ENCODE measurements at regions not wholly inside any gene's neighbourhood (a gene's known extent, or its start where the extent isn't known, plus 50 kb on each side); places are given as distances from the start of the nearest gene placed in this dataset.

GRCh38 chr2:75865702-75866101 lies 155.0 kb upstream of the GCFC2 start:
- DNase-seq: no peak
- no peaks in the 10 kb centered on the region for H3K27me3 ChIP-seq
- intact Hi-C loops (cut with DNase I): no loop called here
- WGBS, 2 donors: 73 to 81% methylated on average over 8 of the region's 8 CpGs
- H3K4me1 ChIP-seq: no peaks in the 10 kb centered on the region
- no peak for TF ChIP-seq CTCF (IDR thresholded peaks at IDR 0.05)
- no peak for TF ChIP-seq POLR2A (IDR thresholded peaks at IDR 0.05)
- no peak overlapping the region for H3K27ac ChIP-seq
- no peak overlapping the region for H3K4me3 ChIP-seq (replicated peaks in 1 of 3)
- no peaks in the 10 kb centered on the region for H3K36me3 ChIP-seq
- H3K9me3 ChIP-seq: no peaks in the 10 kb centered on the region

- Histone ChIP-seq H3K4me1 (no peaks in the 10 kb centered on the region), H3K27ac (no peak overlapping the region), H3K27me3 (no peaks in the 10 kb centered on the region), H3K9me3 (no peaks in the 10 kb centered on the region), H3K36me3 (no peaks in the 10 kb centered on the region), H3K4me3 (replicated peaks in 1 of 3) (no peak overlapping the region)
- no peak for DNase-seq
- intact Hi-C loops (cut with DNase I): no loop called here
- 82 to 83% methylated on average over 2 of the region's 2 CpGs for WGBS, 2 donors
- TF ChIP-seq POLR2A (IDR thresholded peaks at IDR 0.05) (no peak), CTCF (IDR thresholded peaks at IDR 0.05) (no peak)
Observed at GRCh38 chr2:75865083-75865482, 154.4 kb upstream of the GCFC2 start.

- H3K9me3 ChIP-seq: no peaks in the 10 kb centered on the region
- no peaks in the 10 kb centered on the region for H3K36me3 ChIP-seq
- 73 to 87% methylated on average over 3 of the region's 3 CpGs for WGBS, 2 donors
- TF ChIP-seq CTCF (IDR thresholded peaks at IDR 0.05) (no peak), POLR2A (IDR thresholded peaks at IDR 0.05) (no peak)
- no peaks in the 10 kb centered on the region for H3K27me3 ChIP-seq
- H3K4me1 ChIP-seq: no peaks in the 10 kb centered on the region
- no peak overlapping the region for H3K27ac ChIP-seq
- DNase-seq: no peak
- no peak overlapping the region for H3K4me3 ChIP-seq (replicated peaks in 1 of 3)
- intact Hi-C loops (cut with DNase I): no loop called here
Observed at GRCh38 chr2:75862547-75862946, 151.8 kb upstream of the GCFC2 start.

- TF ChIP-seq CTCF (IDR thresholded peaks at IDR 0.05) (no peak), POLR2A (IDR thresholded peaks at IDR 0.05) (no peak)
- Histone ChIP-seq H3K4me3 (replicated peaks in 1 of 3) (no peak overlapping the region), H3K36me3 (no peaks in the 10 kb centered on the region), H3K4me1 (no peaks in the 10 kb centered on the region), H3K27me3 (no peaks in the 10 kb centered on the region), H3K9me3 (no peaks in the 10 kb centered on the region), H3K27ac (no peak overlapping the region)
- no peak for DNase-seq
- intact Hi-C loops (cut with DNase I): no loop called here
Observed at GRCh38 chr2:75853436-75853835, 142.7 kb upstream of the GCFC2 start.

- Histone ChIP-seq H3K9me3 (no peaks in the 10 kb centered on the region), H3K36me3 (no peaks in the 10 kb centered on the region), H3K4me3 (replicated peaks in 1 of 3) (no peak overlapping the region), H3K27me3 (no peaks in the 10 kb centered on the region), H3K27ac (no peak overlapping the region), H3K4me1 (no peaks in the 10 kb centered on the region)
- DNase-seq: no peak
- TF ChIP-seq CTCF (IDR thresholded peaks at IDR 0.05) (no peak), POLR2A (IDR thresholded peaks at IDR 0.05) (no peak)
- intact Hi-C loops (cut with DNase I): no loop called here
- WGBS, 2 donors: 85 to 96% methylated on average over 2 of the region's 2 CpGs
Observed at GRCh38 chr2:75852639-75853038, 141.9 kb upstream of the GCFC2 start.
